ENCODE measurements at regions not wholly inside any gene's neighbourhood (a gene's known extent, or its start where the extent isn't known, plus 50 kb on each side); places are given as distances from the start of the nearest gene placed in this dataset.

DNA sequence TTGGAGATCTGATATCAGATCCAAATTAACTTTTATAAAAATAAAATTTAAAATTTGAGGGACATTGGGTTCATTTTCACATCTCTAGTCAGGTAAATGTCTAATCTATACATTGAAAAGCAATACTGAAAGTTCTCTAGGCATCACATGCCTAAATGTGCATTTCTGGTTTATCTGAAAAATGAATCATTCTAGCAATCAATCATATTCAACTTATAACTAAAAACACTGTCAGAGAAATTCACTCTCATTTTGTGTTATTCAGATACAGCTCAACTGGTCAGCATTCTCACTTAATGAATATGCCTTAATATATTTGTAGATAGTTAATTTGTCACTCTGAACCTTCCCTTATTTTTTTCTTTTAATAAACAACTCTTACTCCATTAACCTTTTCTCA lies 243.2 kb downstream of the CASP12 start:
- DNase-seq (ENCODE audit: low read depth) = no peak

DNA sequence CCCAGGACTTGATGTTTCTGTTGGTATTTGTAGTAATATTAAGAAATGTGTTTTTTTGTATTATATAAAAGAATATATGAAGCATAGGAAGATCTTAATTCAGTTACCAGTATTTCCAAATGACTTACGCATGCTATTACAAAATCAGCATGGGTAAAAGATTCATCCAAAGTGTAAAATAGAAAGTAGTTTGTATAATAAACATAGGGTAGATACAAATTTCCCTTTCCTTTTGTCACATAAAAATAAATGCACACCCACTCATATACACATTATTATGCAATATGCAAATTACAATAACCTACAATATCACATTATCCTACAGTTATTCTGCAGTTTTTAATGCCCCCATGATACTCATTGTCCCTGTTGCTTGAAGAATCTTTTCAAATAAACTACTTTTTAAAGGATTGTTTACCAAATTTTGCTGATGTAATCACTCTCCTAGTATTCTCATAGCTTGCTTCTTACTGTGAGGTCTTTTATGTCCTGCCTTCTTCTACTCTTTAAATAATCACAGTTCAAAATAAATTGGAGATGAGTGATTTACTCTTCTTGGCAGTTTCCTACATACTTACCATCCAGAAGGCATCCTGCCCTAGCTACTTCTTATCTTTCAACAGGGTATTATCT lies 244.0 kb downstream of the CASP12 start:
- no peak for DNase-seq (ENCODE audit: low read depth)

DNA sequence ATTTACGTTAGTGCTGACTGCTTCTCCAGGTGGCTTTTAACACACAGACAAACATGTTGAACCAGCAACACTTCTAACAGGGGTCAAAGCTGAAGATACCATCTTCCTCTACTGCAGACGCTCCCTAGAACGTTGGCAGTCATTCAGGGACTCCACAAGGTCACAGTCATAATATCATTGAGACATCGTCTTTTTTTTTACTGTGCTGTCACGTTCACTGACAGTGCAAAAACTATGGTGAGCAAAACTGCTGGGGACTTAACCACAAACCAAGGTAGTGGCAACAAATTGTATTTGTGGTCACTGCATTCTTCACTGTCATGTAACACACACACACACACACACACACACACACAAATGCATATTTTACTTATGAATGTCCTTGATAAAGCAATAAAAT lies 244.9 kb downstream of the CASP12 start:
- no peak for DNase-seq (ENCODE audit: low read depth)

DNA sequence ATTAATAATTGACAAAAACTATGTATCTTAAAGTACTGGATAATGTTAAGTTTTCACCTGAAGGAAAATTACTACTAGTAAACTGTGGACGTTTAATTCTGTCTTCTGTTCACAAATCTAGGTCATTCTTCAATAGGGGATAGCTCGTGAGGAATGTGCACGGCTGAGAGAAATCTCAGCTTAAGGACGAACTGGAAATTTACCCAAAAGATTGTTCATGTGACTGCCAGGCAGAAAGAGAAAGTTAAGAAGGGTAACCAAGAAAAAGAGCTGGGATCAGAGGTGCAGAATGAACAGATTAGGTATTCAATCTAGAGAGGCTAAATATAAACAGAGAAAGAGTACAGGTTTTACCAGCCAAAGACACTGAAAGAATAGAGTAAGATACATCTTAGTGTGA lies 245.3 kb downstream of the CASP12 start:
- no peak for DNase-seq (ENCODE audit: low read depth)

DNA sequence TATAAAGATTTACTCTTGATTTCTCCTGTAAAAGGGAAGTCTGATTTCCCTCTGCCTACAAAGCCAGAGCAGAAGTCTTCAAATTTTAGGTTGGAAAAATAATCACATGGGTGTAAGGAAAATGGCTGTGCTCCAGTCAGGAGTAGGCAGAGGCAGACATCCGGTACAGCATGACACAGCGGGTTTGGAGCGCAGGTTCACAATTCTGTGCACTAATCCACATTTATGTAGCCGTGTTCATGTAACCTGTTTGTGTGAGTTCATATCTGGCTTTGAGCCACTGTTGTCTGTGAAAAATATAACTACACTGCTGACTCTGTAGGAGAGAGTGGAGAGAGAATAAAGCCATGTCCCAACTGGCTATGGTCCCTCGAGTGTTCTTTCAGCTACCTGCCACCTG lies 248.0 kb downstream of the CASP12 start:
- no peak for DNase-seq (ENCODE audit: low read depth)

DNA sequence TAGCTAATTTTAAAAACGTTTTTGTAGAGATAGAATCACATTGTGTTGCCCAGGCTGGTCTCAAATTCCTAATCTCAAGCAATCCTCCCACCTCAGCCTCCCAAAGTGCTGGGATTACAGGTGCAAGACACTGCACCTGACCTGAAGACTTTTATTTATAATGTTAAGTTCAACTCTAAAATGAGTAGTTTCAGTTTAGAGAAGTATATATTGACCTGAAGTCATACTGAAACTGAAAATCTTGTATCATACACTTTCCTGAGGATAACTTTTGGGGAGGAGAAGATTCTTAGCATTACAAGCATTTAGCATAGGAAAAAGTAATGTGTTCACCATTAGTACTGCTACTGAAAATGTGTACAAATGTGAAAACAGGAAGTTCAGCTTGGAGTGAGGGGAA lies 249.3 kb downstream of the CASP12 start:
- DNase-seq (ENCODE audit: low read depth) = no peak

DNA sequence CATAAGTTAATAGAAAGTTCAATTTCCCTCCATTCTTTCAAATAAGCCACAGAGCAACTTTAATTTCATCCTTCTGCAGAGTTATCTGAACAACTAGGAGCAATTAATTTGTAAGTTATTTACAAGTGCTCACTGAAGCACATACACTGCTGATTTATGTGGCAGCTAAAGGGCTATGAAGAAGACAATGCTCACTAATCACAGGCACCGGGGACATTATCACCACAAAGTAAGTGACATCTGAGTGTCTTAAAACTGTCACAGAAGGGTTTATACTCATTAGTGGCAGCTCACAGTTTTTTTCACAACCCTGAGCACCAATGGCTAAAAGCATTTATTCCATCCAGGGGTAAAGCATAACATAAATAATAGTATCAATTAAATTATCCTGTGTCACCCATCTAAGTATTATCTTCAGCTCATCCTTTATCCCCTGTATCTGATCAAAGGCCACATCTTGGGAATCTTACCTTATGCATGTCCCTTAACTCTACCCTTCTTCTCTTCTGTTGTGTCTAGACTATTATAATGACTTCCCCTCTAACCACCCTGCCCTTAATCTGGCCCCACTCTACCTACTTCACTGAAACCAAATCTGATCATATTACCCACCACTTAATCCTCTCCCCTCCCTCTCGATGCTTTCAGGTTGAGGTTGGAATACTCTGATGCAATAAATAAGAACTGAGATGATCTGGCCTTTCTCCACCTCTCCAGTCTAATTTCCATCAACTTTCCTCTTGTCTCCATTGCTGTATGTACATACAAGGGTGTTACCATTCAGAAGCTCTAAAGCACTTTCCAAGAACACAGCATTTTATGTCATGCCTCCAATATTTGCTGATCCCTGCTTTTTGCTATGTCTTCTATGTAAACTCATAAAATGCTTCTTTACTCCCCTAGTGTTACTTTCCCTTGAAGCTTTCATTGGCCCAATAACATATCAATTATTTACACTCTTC lies 252.7 kb downstream of the CASP12 start:
- DNase-seq (ENCODE audit: low read depth) = no peak

DNA sequence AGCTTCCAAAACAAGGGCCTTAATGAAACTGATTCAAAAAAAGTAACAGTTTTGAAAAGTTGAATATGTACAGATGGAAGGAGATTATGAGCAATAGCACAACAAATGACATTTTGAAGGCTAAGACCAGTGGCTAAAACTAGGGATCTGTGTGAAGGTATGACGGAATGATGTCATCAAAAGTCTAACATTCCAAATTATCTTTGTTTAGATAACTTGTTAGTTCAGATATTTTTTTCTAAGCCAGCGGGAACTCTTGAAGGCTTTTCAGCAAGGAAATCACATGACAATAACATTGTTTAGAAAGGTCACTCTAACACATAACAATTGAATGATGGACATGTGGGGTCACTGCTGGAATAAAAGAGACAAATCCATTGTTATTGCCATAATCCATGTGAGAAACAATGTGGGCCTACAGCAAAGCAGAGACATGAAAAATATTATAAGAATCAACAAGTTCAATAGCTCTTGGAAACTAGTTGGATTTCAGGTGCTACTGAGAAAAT lies 260.5 kb downstream of the CASP12 start:
- DNase-seq (ENCODE audit: low read depth) = no peak

DNA sequence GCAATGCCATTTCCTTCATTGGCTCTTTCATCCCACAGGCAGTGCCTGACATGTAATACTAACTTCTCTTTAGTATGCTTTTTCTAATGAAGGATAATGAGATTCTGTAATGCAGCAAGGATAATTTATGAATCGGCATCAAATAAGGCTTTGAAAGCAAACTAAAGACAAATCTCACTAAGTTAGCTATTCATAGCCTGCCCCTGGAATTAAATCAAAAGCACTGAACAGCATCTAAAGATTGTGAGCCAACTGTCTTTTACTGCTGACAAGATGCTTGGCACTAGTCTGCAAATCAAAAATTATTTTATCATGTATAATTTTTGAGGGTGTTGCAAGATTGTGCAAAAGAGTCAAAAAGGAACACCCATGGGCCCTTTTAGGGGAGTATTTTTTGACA lies 265.0 kb downstream of the CASP12 start:
- no peak for DNase-seq (ENCODE audit: low read depth)

DNA sequence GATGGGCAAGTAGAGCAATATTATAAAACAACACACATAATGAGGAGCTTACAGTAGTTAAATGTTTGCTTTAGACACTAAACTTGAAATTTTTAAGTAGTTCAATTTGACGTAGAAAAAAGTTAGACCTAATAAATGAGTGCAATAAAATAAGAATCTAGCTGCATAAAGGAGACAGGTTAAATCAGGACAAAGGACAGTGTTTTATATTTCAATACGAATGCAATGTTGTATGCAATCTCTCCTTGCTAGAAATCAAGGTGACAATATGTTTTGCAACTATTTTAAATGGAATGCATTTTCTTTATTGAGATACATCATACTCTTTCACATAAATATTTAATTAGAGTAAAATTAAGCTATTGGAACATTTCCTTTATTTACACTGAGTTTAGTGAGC lies 267.9 kb downstream of the CASP12 start:
- DNase-seq (ENCODE audit: low read depth) = no peak

DNA sequence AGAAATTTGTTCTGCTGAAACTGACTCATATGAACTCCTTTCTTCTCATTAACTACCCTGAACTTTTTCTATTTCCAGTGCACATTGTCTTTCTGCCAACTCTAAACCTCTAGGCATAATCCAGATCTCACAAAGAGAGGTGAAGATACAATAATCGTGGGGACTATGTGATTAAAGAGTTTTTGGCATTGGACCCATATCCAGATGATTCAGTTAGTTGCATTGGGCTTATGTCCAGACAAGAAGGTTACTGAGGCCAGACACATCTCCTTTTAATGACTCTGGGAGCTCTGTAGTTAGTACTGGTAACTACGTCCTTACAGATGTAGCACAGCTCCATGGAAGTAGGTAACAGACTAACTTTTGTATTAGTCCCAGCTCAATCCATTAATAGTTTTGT lies 273.0 kb downstream of the CASP12 start:
- no peak for DNase-seq (ENCODE audit: low read depth)

DNA sequence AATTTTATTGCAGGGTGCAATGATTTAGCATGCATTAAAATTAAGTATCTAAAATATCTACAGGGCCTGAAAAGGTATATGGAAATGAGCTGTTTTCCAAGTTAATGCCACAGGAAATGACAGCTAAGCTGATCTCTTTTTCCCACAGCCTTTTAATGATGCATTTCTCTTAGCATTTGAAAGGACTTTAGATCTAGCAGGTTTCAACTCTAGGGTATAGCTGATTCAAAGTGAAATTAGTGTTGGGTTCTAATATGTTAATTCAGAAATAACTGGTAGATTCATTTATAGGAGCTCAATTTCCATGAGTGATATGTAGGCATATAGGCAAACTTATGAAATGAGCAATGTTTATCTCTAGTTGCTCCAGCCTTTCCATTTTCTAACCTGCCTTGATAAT lies 274.2 kb downstream of the CASP12 start:
- no peak for DNase-seq (ENCODE audit: low read depth)

DNA sequence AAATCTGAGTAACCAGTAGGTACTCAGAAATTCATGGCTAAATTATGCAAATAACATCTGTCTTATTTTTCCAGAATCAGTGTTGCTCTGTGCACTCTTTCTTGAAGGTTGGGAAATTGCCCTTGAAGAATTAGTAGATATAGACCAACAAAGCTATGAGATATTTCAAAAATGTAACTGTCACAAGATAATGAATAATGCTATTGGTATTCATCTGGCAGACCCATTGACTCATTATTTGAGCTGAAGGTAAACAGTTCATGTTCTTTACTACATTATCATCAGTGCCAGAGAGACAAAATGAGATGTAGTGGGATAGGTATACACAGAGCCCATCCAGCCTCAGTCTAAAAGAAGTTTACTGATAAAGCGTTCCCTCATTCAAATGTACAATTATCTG lies 274.7 kb downstream of the CASP12 start:
- DNase-seq (ENCODE audit: low read depth) = no peak

DNA sequence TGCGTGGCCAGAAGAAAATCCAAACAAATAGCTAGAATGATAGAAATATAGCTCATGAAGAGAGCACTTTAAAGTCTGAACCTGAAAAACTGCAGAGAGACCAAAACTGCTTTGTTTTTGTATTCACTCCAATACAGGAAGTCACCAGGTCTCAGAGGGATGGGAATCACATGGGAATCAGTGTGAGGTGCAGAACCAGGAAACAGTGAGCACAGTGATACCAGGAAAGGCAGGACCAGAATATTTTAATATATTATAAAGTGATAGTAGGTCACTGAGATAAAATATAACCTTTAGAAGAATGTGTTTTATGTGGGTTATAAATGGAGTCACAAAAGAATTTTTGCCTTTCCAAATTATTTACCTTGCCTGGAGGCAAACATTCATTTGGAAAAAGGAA lies 277.3 kb downstream of the CASP12 start:
- no peak for DNase-seq (ENCODE audit: low read depth)

DNA sequence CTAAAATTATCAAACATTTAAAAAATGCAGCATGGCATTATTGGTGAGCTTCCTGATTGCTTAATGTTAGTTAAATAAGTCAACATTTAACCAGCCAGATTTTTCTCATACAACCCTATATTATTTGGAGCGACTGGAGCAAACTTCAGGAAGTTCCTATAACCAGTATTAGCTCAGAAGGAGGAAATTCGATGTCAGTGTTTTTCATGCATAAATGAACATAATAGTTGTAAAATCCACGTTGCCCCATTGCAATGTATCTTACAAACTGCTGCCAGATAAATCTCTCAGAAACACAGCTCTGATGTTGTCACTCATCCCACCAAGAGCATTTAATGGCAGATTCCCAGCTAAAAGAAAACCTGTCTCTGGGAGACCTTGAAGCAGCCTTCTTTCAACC lies 278.5 kb downstream of the CASP12 start:
- DNase-seq (ENCODE audit: low read depth) = no peak

DNA sequence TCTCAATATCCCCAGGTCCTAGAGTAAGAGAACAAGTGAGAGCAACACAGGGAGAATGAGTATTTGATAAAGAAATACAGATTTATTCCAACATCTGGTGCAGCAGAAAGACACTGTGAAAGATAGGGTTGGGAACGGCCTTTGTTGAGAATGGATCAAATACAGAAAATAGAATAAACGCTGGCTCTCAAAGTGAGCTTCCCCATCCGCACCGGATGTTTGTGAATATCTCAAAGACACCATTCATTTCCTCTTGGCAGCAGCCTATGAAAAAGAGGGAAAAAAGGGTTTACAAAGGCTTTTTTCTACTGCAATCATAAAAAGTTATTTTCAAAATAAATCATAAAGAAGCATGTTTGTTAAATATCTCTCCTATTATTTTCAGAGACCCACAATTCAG lies 279.3 kb downstream of the CASP12 start:
- DNase-seq (ENCODE audit: low read depth) = no peak

DNA sequence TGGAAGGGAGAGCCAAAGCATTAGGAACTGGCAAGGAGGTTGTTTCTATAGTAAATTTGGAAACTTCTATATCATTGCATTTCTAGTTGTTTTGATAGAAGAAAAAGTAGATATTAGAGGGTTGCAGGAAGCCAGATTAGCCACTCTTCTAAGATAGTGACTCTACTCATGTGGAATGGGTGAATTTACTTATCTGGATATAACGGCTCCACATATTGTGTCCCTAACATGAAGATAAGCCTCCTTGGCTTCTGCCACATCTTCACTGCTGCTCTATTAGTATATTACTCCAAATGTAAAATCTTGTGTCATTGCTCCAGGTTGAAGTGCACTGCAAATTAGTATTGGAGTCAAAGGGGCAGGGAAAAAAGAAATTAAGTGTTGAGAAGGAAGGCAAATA lies 283.3 kb downstream of the CASP12 start:
- DNase-seq (ENCODE audit: low read depth) = no peak

DNA sequence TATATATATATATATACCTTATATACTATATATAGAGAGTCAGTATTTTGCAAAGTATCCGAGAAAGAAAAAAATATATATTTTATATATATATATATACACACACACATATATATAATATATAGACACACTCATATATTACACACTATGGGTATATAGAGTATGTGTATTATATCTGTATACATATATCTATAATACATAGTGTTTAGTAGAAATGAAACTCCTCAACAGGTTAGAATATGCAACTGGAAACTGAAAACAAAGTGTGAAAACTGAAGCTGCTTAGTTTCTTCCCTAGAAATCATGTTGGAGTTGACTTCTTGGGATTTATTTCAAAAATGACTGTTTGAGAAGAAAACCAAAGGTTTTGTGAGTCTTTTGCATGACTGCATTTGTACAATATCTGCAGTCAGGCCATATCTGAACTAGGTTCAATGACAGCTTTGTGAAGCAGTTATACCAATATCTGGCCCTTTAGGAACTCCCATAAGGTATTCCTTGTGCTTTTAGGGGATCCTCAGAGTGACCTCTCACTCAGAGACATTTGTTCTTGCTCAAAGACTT lies 284.1 kb downstream of the CASP12 start:
- no peak for DNase-seq (ENCODE audit: low read depth)

DNA sequence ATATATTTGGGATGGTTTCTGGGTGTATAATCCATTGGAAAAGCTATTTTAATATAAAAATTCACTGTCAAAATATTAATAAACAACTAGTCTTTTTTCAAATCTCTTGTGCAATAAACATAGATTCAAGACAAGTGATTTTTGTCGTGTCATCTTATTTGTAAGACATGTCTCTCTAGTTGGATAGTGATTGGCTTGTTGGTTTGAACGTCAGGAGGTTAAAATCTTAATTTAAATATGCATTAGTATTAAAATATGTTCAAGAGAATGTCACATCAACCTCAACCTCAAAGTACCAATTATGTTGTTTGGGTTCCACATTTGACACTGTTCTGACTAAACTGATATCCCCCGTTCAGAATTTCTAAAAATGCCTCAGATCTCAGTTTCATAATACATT lies 287.6 kb downstream of the CASP12 start:
- DNase-seq (ENCODE audit: low read depth) = no peak

DNA sequence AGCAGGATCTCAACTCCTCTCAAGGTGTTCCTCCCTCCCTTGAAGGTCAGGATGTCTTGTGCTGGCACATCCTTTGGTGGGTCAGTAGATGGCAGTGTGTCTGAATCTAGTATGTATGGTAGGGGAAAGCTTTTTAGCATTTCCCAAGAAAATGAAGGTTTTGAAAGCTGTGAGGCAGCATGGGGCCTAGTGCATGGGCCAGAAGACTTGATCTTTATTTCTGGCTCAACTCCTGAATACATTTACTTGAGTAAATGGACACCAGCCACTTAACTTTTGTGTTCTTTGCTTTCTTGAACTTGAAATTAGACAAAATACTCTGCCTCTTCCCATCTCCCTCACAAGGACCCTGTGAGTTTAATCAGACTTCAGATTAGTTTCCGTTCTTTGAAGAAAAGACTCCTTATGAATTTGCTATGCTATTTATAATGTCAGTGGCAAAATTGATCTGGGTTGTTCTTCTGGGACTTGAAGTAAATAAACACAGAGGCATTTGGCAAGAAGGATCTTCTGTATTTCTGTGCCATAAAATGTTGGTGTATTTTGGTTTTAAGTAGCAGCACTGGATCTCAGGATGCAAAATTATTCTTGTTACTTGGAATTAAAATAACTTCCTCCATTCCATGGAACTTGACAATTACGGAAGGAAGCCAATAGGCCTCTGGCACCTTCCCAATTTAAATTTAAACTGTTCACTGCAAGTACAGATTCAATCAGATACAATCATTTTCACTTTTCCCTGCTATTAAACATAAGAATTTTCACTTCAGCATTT lies 288.8 kb downstream of the CASP12 start:
- no peak for DNase-seq (ENCODE audit: low read depth)

DNA sequence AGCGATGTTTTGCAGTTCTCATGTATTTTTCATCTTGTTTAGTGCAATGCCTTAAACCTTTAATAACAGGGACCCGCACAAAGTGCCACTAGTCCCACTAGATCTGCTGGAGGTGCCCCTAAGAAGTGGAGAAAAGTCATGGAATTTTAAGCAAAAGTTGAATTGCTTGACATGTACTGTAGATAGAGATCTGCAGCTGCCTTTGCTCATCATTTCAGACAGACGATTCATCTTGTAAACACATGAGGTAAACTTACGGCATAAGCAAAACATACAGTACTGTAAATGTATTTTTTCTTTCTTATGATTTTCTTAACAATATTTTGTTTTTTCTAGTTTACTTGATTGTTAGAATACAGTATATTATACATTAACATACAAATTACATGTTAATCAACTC lies 295.6 kb downstream of the CASP12 start:
- DNase-seq (ENCODE audit: low read depth) = no peak

DNA sequence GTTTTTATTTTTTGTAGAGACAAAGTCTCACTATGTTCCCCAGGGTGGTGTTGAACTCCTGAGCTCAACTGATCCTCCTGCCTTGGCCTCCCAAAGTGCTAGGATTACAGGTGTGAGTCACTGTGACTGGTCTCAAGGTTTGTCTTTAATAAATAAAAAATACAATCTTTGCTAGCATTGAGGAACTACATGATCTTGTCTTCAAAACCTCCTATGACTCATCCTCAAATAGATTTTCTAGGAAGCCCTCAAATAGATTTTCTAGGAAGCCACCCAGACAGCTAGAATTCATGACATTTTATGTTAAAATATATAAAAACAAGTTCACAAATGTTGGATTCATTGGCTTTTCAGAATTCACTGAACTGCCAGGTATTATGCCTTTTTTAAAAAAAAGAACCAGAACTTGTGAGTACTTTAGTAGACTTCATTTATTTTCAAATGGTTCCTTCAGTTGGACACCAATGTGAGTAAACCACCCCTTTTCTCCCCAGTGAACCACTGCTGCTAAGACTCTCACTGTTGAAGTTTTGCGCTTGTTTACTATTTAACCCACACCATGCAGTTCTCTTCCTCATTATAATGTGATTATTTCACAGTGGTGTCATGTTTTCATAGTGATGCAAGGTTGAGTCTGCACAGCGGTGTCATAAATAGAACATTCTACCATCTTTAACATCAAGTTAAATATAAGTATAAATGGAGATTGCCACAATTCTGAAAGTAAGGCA lies 303.9 kb downstream of the CASP12 start:
- DNase-seq (ENCODE audit: low read depth) = no peak

Measured in stimulated activated CD8-positive, alpha-beta memory T cell treated with anti-CD3 and anti-CD28 coated beads, Interleukin-4, amount 100 ng/mL, for 24 hours (primary cell).